ENCODE measurements at regions not wholly inside any gene's neighbourhood (a gene's known extent, or its start where the extent isn't known, plus 50 kb on each side); places are given as distances from the start of the nearest gene placed in this dataset.

- DNase-seq, result no peak
- ChIA-PET POLR2A (no interaction called here), CTCF (interaction anchor here (1.4 to 3.1 kb wide), 3 partner anchors 9 to 190 kb away, joined by 3 to 10 read pairs (median 5); no protein-coding TSS in a partner anchor)
- TF ChIP-seq CTCF (IDR thresholded peaks at IDR 0.05), result no peak
- intact Hi-C loops (cut with micrococcal nuclease), result no loop called here
- Mint-ChIP-seq H3K4me3 (no peak overlapping the region), H3K9me3 (no peaks in the 10 kb centered on the region), H3K4me1 (no peaks in the 10 kb centered on the region), H3K27ac (no peak overlapping the region), H3K27me3 (no peaks in the 10 kb centered on the region), H3K36me3 (ENCODE audit: low read depth) (no peaks in the 10 kb centered on the region)
- no peak for ATAC-seq (ENCODE audit: low read depth)
Observed at GRCh38 chr1:67570486-67571143, 114.4 kb upstream of the GADD45A start.

DNA sequence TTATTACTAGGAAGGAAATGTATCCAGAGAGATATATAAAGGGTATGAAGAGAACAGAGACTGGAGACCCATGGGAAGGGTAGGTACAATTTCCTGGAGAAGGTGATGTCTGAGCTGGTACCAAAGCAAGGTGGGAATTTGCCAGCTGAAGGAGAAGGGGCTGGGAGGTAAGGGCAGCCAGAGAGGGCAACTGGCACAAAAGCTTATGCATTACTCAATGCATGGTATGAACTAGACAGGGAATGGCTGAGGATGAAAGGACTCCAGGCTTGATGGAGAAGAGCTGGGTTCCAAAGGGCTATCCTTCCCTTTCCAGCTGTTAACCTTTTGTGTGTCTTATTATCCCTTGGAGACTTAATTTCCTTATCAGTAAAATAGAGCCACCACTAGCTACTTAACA is 113.6 kb upstream of the GADD45A start:
- ChIA-PET POLR2A (no interaction called here), CTCF (interaction anchor here (1.4 to 3.1 kb wide), 3 partner anchors 10 to 189 kb away, joined by 3 to 10 read pairs (median 6); no protein-coding TSS in a partner anchor)
- Mint-ChIP-seq H3K27ac (no peak overlapping the region), H3K27me3 (no peaks in the 10 kb centered on the region), H3K4me1 (no peaks in the 10 kb centered on the region), H3K9me3 (no peaks in the 10 kb centered on the region), H3K36me3 (ENCODE audit: low read depth) (no peaks in the 10 kb centered on the region), H3K4me3 (no peak overlapping the region)
- ATAC-seq (ENCODE audit: low read depth) (no peak), DNase-seq (no peak)
- intact Hi-C loops (cut with micrococcal nuclease), result no loop called here
- no peak for TF ChIP-seq CTCF (IDR thresholded peaks at IDR 0.05)

DNA sequence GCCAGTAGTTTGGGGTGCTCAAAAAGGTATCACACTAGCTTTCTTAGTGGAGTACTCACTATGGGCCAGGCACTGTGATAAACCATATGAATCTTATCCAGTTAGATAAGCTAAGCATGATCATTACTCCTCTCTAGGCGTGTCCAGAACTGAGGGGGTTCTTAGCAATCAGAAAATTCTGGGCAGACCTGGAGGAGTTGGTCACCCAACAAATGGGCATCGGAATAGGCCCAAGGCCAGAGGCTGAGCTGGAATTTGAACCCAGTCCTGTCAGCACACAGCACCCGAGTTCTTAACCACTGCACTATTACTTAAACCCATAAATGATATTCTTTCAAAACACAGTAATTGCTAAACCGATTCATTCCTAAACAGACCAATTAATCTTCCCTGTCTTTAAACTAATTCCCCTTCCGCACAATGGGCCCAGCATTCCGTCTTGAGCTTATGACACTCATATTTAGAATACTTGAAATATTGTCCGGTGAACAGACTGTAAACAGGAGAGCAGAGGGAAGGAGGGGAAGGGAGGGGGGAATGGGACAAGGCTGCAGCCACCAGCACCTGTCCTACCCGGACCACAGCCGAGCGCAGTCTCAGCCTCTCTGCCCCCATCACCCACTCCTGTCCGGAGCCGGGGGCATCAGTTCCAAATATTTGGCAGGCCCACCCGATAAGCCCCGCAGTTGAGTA is 113.0 kb upstream of the GADD45A start:
- ChIA-PET CTCF (interaction anchor here (1.7 to 3.1 kb wide), 2 partner anchors 10 to 188 kb away, joined by 6 to 10 read pairs; no protein-coding TSS in a partner anchor), POLR2A (no interaction called here)
- Mint-ChIP-seq H3K4me1 (no peaks in the 10 kb centered on the region), H3K27me3 (no peaks in the 10 kb centered on the region), H3K4me3 (no peak overlapping the region), H3K27ac (no peak overlapping the region), H3K9me3 (no peaks in the 10 kb centered on the region), H3K36me3 (ENCODE audit: low read depth) (no peaks in the 10 kb centered on the region)
- no peak for TF ChIP-seq CTCF (IDR thresholded peaks at IDR 0.05)
- ATAC-seq (ENCODE audit: low read depth), result no peak
- intact Hi-C loops (cut with micrococcal nuclease), result no loop called here
- DNase-seq, result no peak

DNA sequence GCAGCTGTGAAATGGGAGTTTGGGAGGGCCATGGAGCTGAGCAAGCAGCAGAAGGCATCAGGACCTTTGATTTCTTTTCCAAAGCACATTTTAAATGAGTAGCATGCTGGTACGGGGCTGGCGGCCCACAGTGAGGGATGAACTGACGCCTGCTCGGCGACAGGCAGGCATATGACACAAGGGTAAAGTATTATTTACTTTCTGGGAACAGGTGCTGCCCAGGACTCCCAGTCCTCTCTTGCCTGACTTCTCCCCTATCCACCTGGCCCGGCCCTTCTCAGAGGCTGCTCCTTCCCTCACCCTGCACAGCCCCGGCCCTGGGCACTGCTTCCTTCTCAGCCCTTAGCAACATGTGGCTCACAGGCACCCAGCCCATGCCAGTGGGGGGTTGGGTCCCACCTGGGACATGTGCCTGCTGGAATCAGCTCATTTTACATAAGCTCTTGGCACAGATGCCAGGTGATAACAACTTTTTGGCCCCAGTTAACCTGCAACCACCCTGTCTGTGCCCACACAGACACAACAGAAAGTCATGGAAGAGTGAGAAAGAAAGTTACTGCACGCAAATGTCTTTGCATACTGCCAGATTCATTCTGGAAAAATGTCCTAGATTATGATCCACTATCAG is 112.3 kb upstream of the GADD45A start:
- Mint-ChIP-seq H3K4me1 (no peaks in the 10 kb centered on the region), H3K27ac (no peak overlapping the region), H3K4me3 (no peak overlapping the region), H3K36me3 (ENCODE audit: low read depth) (no peaks in the 10 kb centered on the region), H3K9me3 (no peaks in the 10 kb centered on the region), H3K27me3 (no peaks in the 10 kb centered on the region)
- TF ChIP-seq CTCF (IDR thresholded peaks at IDR 0.05), result no peak
- DNase-seq, result no peak
- ATAC-seq (ENCODE audit: low read depth), result no peak
- intact Hi-C loops (cut with micrococcal nuclease), result no loop called here
- ChIA-PET POLR2A (no interaction called here), CTCF (interaction anchor here (1.7 to 3.1 kb wide), 2 partner anchors 11 to 187 kb away, joined by 6 to 10 read pairs; no protein-coding TSS in a partner anchor)

DNA sequence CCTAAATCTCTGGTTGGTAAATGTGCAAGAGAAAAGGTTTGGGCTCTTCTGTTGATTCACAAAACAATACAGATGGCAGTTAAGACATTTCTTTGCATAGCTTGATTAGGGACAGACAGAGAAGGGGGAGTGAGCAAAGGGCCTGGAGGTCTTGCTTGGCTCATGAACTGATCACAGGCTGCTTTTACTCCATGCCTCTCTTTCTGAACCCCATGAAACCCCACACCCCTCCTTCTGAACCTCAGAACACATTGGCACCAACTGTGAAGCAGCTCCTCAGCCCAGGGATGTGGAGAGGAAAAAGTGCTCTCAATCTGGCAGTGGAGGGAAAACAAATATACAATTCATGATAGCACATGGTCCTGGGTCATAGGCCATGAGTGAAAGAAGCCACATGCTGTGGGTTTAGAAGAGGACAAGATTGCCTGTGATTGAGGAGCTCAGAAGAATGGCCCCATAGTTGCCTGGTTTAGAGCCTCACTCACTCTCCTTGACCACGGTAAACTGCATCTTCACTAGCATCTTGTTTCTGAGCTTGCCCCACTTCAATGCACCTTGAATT is 111.6 kb upstream of the GADD45A start:
- no peaks in the 10 kb centered on the region for H3K36me3 Mint-ChIP-seq (ENCODE audit: low read depth)
- ATAC-seq (ENCODE audit: low read depth) (no peak), DNase-seq (no peak)
- no peak overlapping the region for H3K4me3 Mint-ChIP-seq
- no peaks in the 10 kb centered on the region for H3K4me1 Mint-ChIP-seq
- H3K27ac Mint-ChIP-seq, result no peak overlapping the region
- intact Hi-C loops (cut with micrococcal nuclease), result no loop called here
- ChIA-PET POLR2A (no interaction called here), CTCF (interaction anchor here (3.1 kb wide), 1 partner anchor 187 kb away, joined by 10 read pairs; no protein-coding TSS in a partner anchor)
- TF ChIP-seq CTCF (IDR thresholded peaks at IDR 0.05), result no peak
- H3K9me3 Mint-ChIP-seq, result no peaks in the 10 kb centered on the region
- no peaks in the 10 kb centered on the region for H3K27me3 Mint-ChIP-seq

All from activated B cell treated with CpG ODN at 0.5 μM for 24 hours (primary cell).